B cell (primary cell): ENCODE measurements at regions not wholly inside any gene's neighbourhood (a gene's known extent, or its start where the extent isn't known, plus 50 kb on each side); places are given as distances from the start of the nearest gene placed in this dataset.

ENCODE experiments used
- ATAC-seq: fragments of 200-7000 bp; cut with Tn5 transposase; one replicate; pipeline ENCODE4 v1.10.0; 2021; ENCODE audit warnings: low read depth, mild to moderate bottlenecking, moderate number of reproducible peaks, moderate library complexity
- CTCF ChIA-PET: fragments of 350-600 bp; sonication (Branson Sonifier 250); formaldehyde crosslinking; loops from one replicate; lab custom pipeline; 2021; ENCODE audit warnings: antibody characterized with exemption, inconsistent platforms; lab: Charles Lee
- POLR2A ChIA-PET: fragments of 350-600 bp; sonication (Branson Sonifier 250); formaldehyde crosslinking; loops from one replicate; lab custom pipeline; 2021; ENCODE audit warnings: antibody characterized with exemption; lab: Charles Lee
- DNase-seq: peaks from one replicate; pipeline ENCODE4 v3.0.0; 2013
- H2AFZ ChIP-seq: 2 replicates; pipeline ENCODE4 v1.6.1; 2012; ENCODE audit warnings: mild to moderate bottlenecking, low read depth, low read length; ENCODE audit not compliant: insufficient read depth, poor library complexity, severe bottlenecking
- H3K27ac ChIP-seq, 2 donors: 1 replicate in 1 of 2; 2 replicates in 1 of 2; pipeline ENCODE4 v1.5.1; 2012 to 2013; ENCODE audit warnings: low read length in 2 of 2, mild to moderate bottlenecking in 2 of 2, moderate library complexity in 1 of 2
- H3K27me3 ChIP-seq, 4 experiments: fragments of 200-600 bp in 1 of 4; sonication (generic) in 1 of 4; replicated peaks in 1 of 4; 1 replicate in 2 of 4; 2 replicates in 2 of 4; pipeline versions ENCODE4 v1.6.1 to v1.7.0; 2013 to 2016; ENCODE audit warnings: low read length in 3 of 4, mild to moderate bottlenecking in 2 of 4, mixed read lengths in 1 of 4, moderate library complexity in 1 of 4; ENCODE audit not compliant: insufficient read depth in 4 of 4, control insufficient read depth in 3 of 4; ENCODE audit errors: control extremely low read depth in 1 of 4
- H3K36me3 ChIP-seq, 2 experiments: replicated peaks in 1 of 2; 1 replicate in 1 of 2; 2 replicates in 1 of 2; pipeline versions ENCODE4 v1.6.1 to v1.7.1; 2013; ENCODE audit warnings: low read length in 1 of 2; ENCODE audit not compliant: insufficient read depth in 2 of 2, control insufficient read depth in 1 of 2; ENCODE audit errors: control extremely low read depth in 1 of 2, extremely low read depth in 1 of 2
- H3K4me1 ChIP-seq, 2 donors: fragments of 200-600 bp in 1 of 2; sonication (generic) in 1 of 2; 1 replicate in 1 of 2; 2 replicates in 1 of 2; pipeline versions ENCODE4 v1.5.1 to v1.6.1; 2013 to 2017; ENCODE audit warnings: low read length in 2 of 2; ENCODE audit not compliant: control insufficient read depth in 2 of 2, insufficient read depth in 2 of 2
- H3K4me2 ChIP-seq: replicated peaks from 2 replicates; pipeline ENCODE3; 2012; ENCODE audit warnings: mild to moderate bottlenecking, low read depth, low read length; ENCODE audit not compliant: poor library complexity, severe bottlenecking
- H3K4me3 ChIP-seq, 5 experiments: fragments of 200-600 bp in 1 of 5; sonication (generic) in 1 of 5; 1 replicate in 3 of 5; 2 replicates in 2 of 5; pipeline versions ENCODE4 v1.5.1 to v1.7.0; 2011 to 2016; ENCODE audit warnings: low read length in 4 of 5, mild to moderate bottlenecking in 4 of 5, low read depth in 2 of 5, control low read depth in 1 of 5, moderate library complexity in 1 of 5; ENCODE audit not compliant: insufficient read depth in 1 of 5; ENCODE audit errors: control extremely low read depth in 1 of 5, extremely low read depth in 1 of 5
- H3K79me2 ChIP-seq: fragments of 200-600 bp; sonication (generic); one replicate; pipeline ENCODE4 v1.6.0; 2016; ENCODE audit warnings: low read length; ENCODE audit not compliant: control insufficient read depth, insufficient read depth
- H3K9ac ChIP-seq: fragments of 200-600 bp; sonication (generic); 2 replicates; pipeline ENCODE4 v1.6.1; 2017; ENCODE audit warnings: mild to moderate bottlenecking, low read length, moderate library complexity
- H3K9me3 ChIP-seq, 3 donors: one replicate each; pipeline versions ENCODE4 v1.6.1 to v1.7.1; 2013; ENCODE audit warnings: low read length in 2 of 3; ENCODE audit not compliant: control insufficient read depth in 2 of 3, insufficient read depth in 1 of 3; ENCODE audit errors: control extremely low read depth in 1 of 3
- H4K20me1 ChIP-seq: 2 replicates; pipeline ENCODE4 v1.6.0; 2012; ENCODE audit warnings: mild to moderate bottlenecking, low read length; ENCODE audit not compliant: insufficient read depth, control insufficient read depth, poor library complexity, severe bottlenecking
- H3K27ac Mint-ChIP-seq: one replicate; pipeline ENCODE4 v1.8.0; 2021; ENCODE audit warnings: mixed read lengths
- H3K27me3 Mint-ChIP-seq: one replicate; pipeline ENCODE4 v1.8.0; 2021; ENCODE audit warnings: mixed read lengths
- H3K4me1 Mint-ChIP-seq: one replicate; pipeline ENCODE4 v1.8.0; 2021; ENCODE audit warnings: mixed read lengths
- H3K4me3 Mint-ChIP-seq: one replicate; pipeline ENCODE4 v1.8.0; 2021; ENCODE audit warnings: mixed read lengths
- H3K9me3 Mint-ChIP-seq: one replicate; pipeline ENCODE4 v1.8.0; 2022; ENCODE audit warnings: mixed read lengths; ENCODE audit not compliant: insufficient read depth
- CTCF ChIP-seq: fragments of 200-600 bp; IDR thresholded peaks from one replicate; pipeline ENCODE4 v1.8.0; 2022; ENCODE audit warnings: antibody characterized with exemption, mild to moderate bottlenecking
- EZH2 ChIP-seq: IDR thresholded peaks from 2 replicates; pipeline ENCODE4 v1.6.1; 2012; ENCODE audit warnings: borderline replicate concordance, low read depth, mild to moderate bottlenecking, moderate library complexity, low read length; ENCODE audit not compliant: insufficient read depth, poor library complexity, severe bottlenecking
- WGBS: methylation state at CpG from one replicate; pipeline ENCODE4 v1.1.5; 2013; ENCODE audit warnings: missing lambda C conversion rate; ENCODE audit not compliant: insufficient coverage; 5-methylcytosine and 5-hydroxymethylcytosine counted together
- intact Hi-C: fragments of 100-400 bp; cut with micrococcal nuclease; formaldehyde crosslinking; loops from one replicate; pipeline ENCODE4 v1.10.0; 2022

- no peak for DNase-seq
- Mint-ChIP-seq H3K4me3 (no peak overlapping the region), H3K9me3 (no peaks in the 10 kb centered on the region), H3K27ac (no peak overlapping the region), H3K27me3 (peaks cover 1% of the 10 kb centered on the region), H3K4me1 (no peaks in the 10 kb centered on the region)
- no peaks in the 10 kb centered on the region for H3K9me3 ChIP-seq
- no peaks in the 10 kb centered on the region for H4K20me1 ChIP-seq
- no peak overlapping the region for H3K9ac ChIP-seq
- no peak overlapping the region for H3K4me2 ChIP-seq
- intact Hi-C loops, result no loop called here
- no peaks in the 10 kb centered on the region for H3K36me3 ChIP-seq
- H3K4me1 ChIP-seq, result no peaks in the 10 kb centered on the region
- TF ChIP-seq EZH2, result no peak
- no peaks in the 10 kb centered on the region for H3K79me2 ChIP-seq
- ChIA-PET CTCF (no interaction called here), POLR2A (no interaction called here)
- no peak overlapping the region for H2AFZ ChIP-seq
- H3K27me3 ChIP-seq, result no peaks in the 10 kb centered on the region
- no peak overlapping the region for H3K4me3 ChIP-seq
- WGBS, result no CpG with 5 or more reads among the region's 3 CpGs
- ATAC-seq, result no peak
- no peak overlapping the region for H3K27ac ChIP-seq
These were observed 309.7 kb upstream of the LYPLAL1 start for GRCh38 chr1:218863987-218864386.

- Histone ChIP-seq H3K79me2 (no peaks in the 10 kb centered on the region), H3K36me3 (no peaks in the 10 kb centered on the region), H2AFZ (no peak overlapping the region), H3K27ac (no peak overlapping the region), H3K9me3 (no peaks in the 10 kb centered on the region), H3K4me2 (no peak overlapping the region), H3K4me1 (no peaks in the 10 kb centered on the region), H3K9ac (no peak overlapping the region), H4K20me1 (no peaks in the 10 kb centered on the region), H3K27me3 (no peaks in the 10 kb centered on the region), H3K4me3 (no peak overlapping the region)
- POLR2A ChIA-PET, result no interaction called here
- intact Hi-C loops, result no loop called here
- Mint-ChIP-seq H3K27ac (no peak overlapping the region), H3K27me3 (no peaks in the 10 kb centered on the region), H3K4me1 (no peaks in the 10 kb centered on the region), H3K9me3 (no peaks in the 10 kb centered on the region), H3K4me3 (no peak overlapping the region)
- no peak for DNase-seq
- CTCF ChIA-PET, result no interaction called here
- TF ChIP-seq CTCF, result no peak
- TF ChIP-seq EZH2, result no peak
- ATAC-seq, result no peak
- WGBS, result no CpG with 5 or more reads among the region's 1 CpG
These were observed 308.1 kb upstream of the LYPLAL1 start for GRCh38 chr1:218865591-218865990.
